ENCODE measurements at regions not wholly inside any gene's neighbourhood (a gene's known extent, or its start where the extent isn't known, plus 50 kb on each side); places are given as distances from the start of the nearest gene placed in this dataset.

GRCh38 chr2:105621038-105621437 is 123.7 kb upstream of the NCK2 start:
- DNase-seq (ENCODE audit: low read depth): no peak

GRCh38 chr2:105618351-105618659 is 126.4 kb upstream of the NCK2 start:
- no peak for DNase-seq (ENCODE audit: low read depth)

GRCh38 chr2:105617631-105618350 is 126.9 kb upstream of the NCK2 start:
- no peak for DNase-seq (ENCODE audit: low read depth)

GRCh38 chr2:105615305-105615704 is 129.4 kb upstream of the NCK2 start:
- DNase-seq (ENCODE audit: low read depth): no peak

- no peak for DNase-seq (ENCODE audit: low read depth)
Observed at GRCh38 chr2:105611811-105612424, 132.8 kb upstream of the NCK2 start.

GRCh38 chr2:105611333-105611637 is 133.4 kb upstream of the NCK2 start:
- DNase-seq (ENCODE audit: low read depth): no peak

- DNase-seq (ENCODE audit: low read depth): no peak
Observed at GRCh38 chr2:105610576-105611332, 134.0 kb upstream of the NCK2 start.

GRCh38 chr2:105609746-105610402 is 134.8 kb upstream of the NCK2 start:
- DNase-seq (ENCODE audit: low read depth): no peak

GRCh38 chr2:105607920-105608504 is 136.7 kb upstream of the NCK2 start:
- DNase-seq (ENCODE audit: low read depth): no peak

- no peak for DNase-seq (ENCODE audit: low read depth)
Observed at GRCh38 chr2:105606081-105606480, 138.6 kb upstream of the NCK2 start.

- no peak for DNase-seq (ENCODE audit: low read depth)
Observed at GRCh38 chr2:105604938-105605337, 139.8 kb upstream of the NCK2 start.

- no peak for DNase-seq (ENCODE audit: low read depth)
Observed at GRCh38 chr2:105600949-105601794, 143.5 kb upstream of the NCK2 start.

GRCh38 chr2:105600602-105600948 is 144.1 kb upstream of the NCK2 start:
- DNase-seq (ENCODE audit: low read depth): no peak

GRCh38 chr2:105600037-105600442 is 144.7 kb upstream of the NCK2 start:
- DNase-seq (ENCODE audit: low read depth): no peak

GRCh38 chr2:105598829-105599698 is 145.6 kb upstream of the NCK2 start:
- DNase-seq (ENCODE audit: low read depth): no peak

GRCh38 chr2:105597806-105598803 is 146.6 kb upstream of the NCK2 start:
- no peak for DNase-seq (ENCODE audit: low read depth)

- DNase-seq (ENCODE audit: low read depth): no peak
Observed at GRCh38 chr2:105597011-105597805, 147.5 kb upstream of the NCK2 start.

- no peak for DNase-seq (ENCODE audit: low read depth)
Observed at GRCh38 chr2:105596411-105596921, 148.2 kb upstream of the NCK2 start.

Data from stimulated activated CD8-positive, alpha-beta memory T cell treated with anti-CD3 and anti-CD28 coated beads, Interleukin-12 subunit alpha, Interleukin-12 subunit beta, amount 100 ng/mL, for 4 hours (primary cell).